CD4-positive, alpha-beta T cell (primary cell): ENCODE measurements at regions not wholly inside any gene's neighbourhood (a gene's known extent, or its start where the extent isn't known, plus 50 kb on each side); places are given as distances from the start of the nearest gene placed in this dataset.

ENCODE experiments used
- ATAC-seq: fragments of 200-7000 bp; cut with Tn5 transposase; one replicate; pipeline ENCODE4 v1.10.0; 2022; ENCODE audit warnings: mild to moderate bottlenecking; ENCODE audit not compliant: poor library complexity
- CTCF ChIA-PET: fragments of 350-600 bp; sonication (Branson Sonifier 250); formaldehyde crosslinking; loops from one replicate; lab custom pipeline; 2021; ENCODE audit warnings: antibody characterized with exemption, inconsistent platforms; lab: Charles Lee
- POLR2A ChIA-PET: fragments of 350-600 bp; sonication (Branson Sonifier 250); formaldehyde crosslinking; loops from one replicate; lab custom pipeline; 2021; ENCODE audit warnings: antibody characterized with exemption, inconsistent platforms; lab: Charles Lee
- DNase-seq, 14 experiments: peaks; one replicate each; pipeline ENCODE4 v3.0.0-alpha.2; 2013 to 2020; ENCODE audit warnings: mixed read lengths in 2 of 14
- H3K27ac ChIP-seq, 2 donors: one replicate each; pipeline versions ENCODE4 v1.5.1 to v1.7.0; 2013; ENCODE audit warnings: low read length in 2 of 2, low read depth in 1 of 2, mild to moderate bottlenecking in 1 of 2
- H3K27me3 ChIP-seq, 2 experiments: 1 replicate in 1 of 2; 2 replicates in 1 of 2; pipeline versions ENCODE4 v1.6.1 to v1.7.0; 2013; ENCODE audit warnings: low read length in 2 of 2, control low read depth in 1 of 2, mild to moderate bottlenecking in 1 of 2, moderate library complexity in 1 of 2; ENCODE audit not compliant: insufficient read depth in 2 of 2, control insufficient read depth in 1 of 2
- H3K36me3 ChIP-seq: one replicate; pipeline ENCODE4 v1.6.1; 2013; ENCODE audit warnings: low read length, control low read depth; ENCODE audit not compliant: insufficient read depth
- H3K4me1 ChIP-seq: one replicate; pipeline ENCODE4 v1.6.1; 2013; ENCODE audit warnings: low read length, control low read depth; ENCODE audit not compliant: insufficient read depth
- H3K4me3 ChIP-seq: one replicate; pipeline ENCODE4 v1.5.1; 2013; ENCODE audit warnings: mild to moderate bottlenecking, low read length, moderate library complexity
- H3K9me3 ChIP-seq, 2 experiments: 1 replicate in 1 of 2; 2 replicates in 1 of 2; pipeline versions ENCODE4 v1.6.1 to v1.7.0; 2013; ENCODE audit warnings: low read length in 2 of 2, mild to moderate bottlenecking in 2 of 2, control low read depth in 1 of 2, moderate library complexity in 1 of 2; ENCODE audit not compliant: control insufficient read depth in 1 of 2, insufficient read depth in 1 of 2
- H3K27ac Mint-ChIP-seq: one replicate; pipeline ENCODE4 v1.8.0; 2020; ENCODE audit warnings: mixed read lengths
- H3K27me3 Mint-ChIP-seq: one replicate; pipeline ENCODE4 v1.8.0; 2021; ENCODE audit warnings: mixed read lengths
- H3K36me3 Mint-ChIP-seq: one replicate; pipeline ENCODE4 v1.8.0; 2021; ENCODE audit warnings: low read depth, mixed read lengths
- H3K4me1 Mint-ChIP-seq: one replicate; pipeline ENCODE4 v1.8.0; 2021; ENCODE audit warnings: low read depth, mixed read lengths
- H3K4me3 Mint-ChIP-seq: one replicate; pipeline ENCODE4 v1.8.0; 2020; ENCODE audit warnings: mild to moderate bottlenecking, mixed read lengths
- H3K9me3 Mint-ChIP-seq: one replicate; pipeline ENCODE4 v1.8.0; 2020; ENCODE audit warnings: mixed read lengths
- intact Hi-C, 2 experiments: fragments of 100-400 bp; cut with DNase I in 1 of 2; cut with micrococcal nuclease in 1 of 2; formaldehyde crosslinking; loops; one replicate each; pipeline versions ENCODE4 v1.15.1 to v1.9.0; 2023 to 2025; cut with DNase I, micrococcal nuclease
- TF ChIP-seq, protein P1 (sequence below): fragments of 200-600 bp; IDR thresholded peaks from one replicate; pipeline ENCODE4 v1.8.0; 2022; ENCODE audit warnings: antibody characterized with exemption, mild to moderate bottlenecking

DNA sequence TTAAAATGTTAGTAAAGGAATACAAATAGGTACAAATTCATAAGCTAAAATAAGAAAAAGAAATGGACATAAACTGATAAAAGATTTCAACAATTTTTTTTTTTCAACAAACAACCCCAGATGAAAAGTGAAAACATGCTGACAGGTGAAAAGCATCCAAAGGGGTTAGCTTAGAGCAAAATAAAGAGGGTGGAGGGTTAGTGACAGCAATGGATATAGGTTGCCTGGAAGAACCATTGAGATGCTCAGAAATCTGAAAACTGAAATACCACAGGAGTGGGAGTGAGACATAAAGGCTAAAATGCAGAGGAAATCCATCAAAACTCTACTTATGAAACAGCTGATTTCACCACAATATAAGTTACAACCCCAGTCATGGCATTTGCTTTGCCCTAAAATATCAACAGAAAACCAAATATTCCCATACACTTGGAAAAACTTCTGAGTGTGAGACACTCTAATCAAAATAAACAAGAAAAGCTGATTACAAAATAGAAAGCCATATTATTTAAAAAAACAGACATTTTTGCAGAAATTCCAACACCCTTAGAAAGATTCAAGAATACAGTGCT lies 136.3 kb upstream of the PLEKHG7 start:
- no peak for ATAC-seq
- no peak overlapping the region for H3K4me3 ChIP-seq
- ChIA-PET CTCF (interaction anchor here (6.6 kb wide), 1 partner anchor 1185 kb away, joined by 41 read pairs; no protein-coding TSS in a partner anchor), POLR2A (interaction anchor here (0.6 to 2.2 kb wide), 4 partner anchors 358 to 755 kb away, joined by 3 to 19 read pairs (median 4); partner anchors contain the start of gene BTG1)
- intact Hi-C loops: no loop called here
- no peak overlapping the region for H3K4me3 Mint-ChIP-seq
- no peaks in the 10 kb centered on the region for H3K9me3 ChIP-seq
- TF ChIP-seq, protein P1, sequence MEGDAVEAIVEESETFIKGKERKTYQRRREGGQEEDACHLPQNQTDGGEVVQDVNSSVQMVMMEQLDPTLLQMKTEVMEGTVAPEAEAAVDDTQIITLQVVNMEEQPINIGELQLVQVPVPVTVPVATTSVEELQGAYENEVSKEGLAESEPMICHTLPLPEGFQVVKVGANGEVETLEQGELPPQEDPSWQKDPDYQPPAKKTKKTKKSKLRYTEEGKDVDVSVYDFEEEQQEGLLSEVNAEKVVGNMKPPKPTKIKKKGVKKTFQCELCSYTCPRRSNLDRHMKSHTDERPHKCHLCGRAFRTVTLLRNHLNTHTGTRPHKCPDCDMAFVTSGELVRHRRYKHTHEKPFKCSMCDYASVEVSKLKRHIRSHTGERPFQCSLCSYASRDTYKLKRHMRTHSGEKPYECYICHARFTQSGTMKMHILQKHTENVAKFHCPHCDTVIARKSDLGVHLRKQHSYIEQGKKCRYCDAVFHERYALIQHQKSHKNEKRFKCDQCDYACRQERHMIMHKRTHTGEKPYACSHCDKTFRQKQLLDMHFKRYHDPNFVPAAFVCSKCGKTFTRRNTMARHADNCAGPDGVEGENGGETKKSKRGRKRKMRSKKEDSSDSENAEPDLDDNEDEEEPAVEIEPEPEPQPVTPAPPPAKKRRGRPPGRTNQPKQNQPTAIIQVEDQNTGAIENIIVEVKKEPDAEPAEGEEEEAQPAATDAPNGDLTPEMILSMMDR: no peak
- no peak for DNase-seq
- H3K27ac Mint-ChIP-seq: no peak overlapping the region
- H3K36me3 Mint-ChIP-seq: no peaks in the 10 kb centered on the region
- no peaks in the 10 kb centered on the region for H3K27me3 Mint-ChIP-seq
- no peaks in the 10 kb centered on the region for H3K4me1 ChIP-seq
- H3K36me3 ChIP-seq: no peaks in the 10 kb centered on the region
- H3K9me3 Mint-ChIP-seq: peaks cover 4% of the 10 kb centered on the region
- H3K4me1 Mint-ChIP-seq: peaks cover 10% of the 10 kb centered on the region
- H3K27me3 ChIP-seq: no peaks in the 10 kb centered on the region
- H3K27ac ChIP-seq: no peak overlapping the region

GRCh38 chr12:92563819-92564218 lies 139.0 kb upstream of the PLEKHG7 start:
- Mint-ChIP-seq H3K27ac (no peak overlapping the region), H3K27me3 (no peaks in the 10 kb centered on the region), H3K4me1 (peaks cover 14% of the 10 kb centered on the region), H3K36me3 (no peaks in the 10 kb centered on the region), H3K9me3 (peaks cover 7% of the 10 kb centered on the region), H3K4me3 (no peak overlapping the region)
- no peak overlapping the region for H3K4me3 ChIP-seq
- intact Hi-C loops: loop anchor here in 1 of 2 experiments (5.0 kb wide), 1 partner anchor 352 kb away; no protein-coding TSS in a partner anchor
- TF ChIP-seq, protein P1: no peak
- ATAC-seq: no peak
- DNase-seq: no peak
- no peak overlapping the region for H3K27ac ChIP-seq
- H3K4me1 ChIP-seq: no peaks in the 10 kb centered on the region
- CTCF ChIA-PET: interaction anchor here (0.6 to 1.0 kb wide), 2 partner anchors 86 to 225 kb away, joined by 3 read pairs; no protein-coding TSS in a partner anchor
- POLR2A ChIA-PET: interaction anchor here (0.7 to 3.2 kb wide), 4 partner anchors 31 to 422 kb away, joined by 3 to 17 read pairs (median 3); partner anchors contain the start of gene BTG1
- no peaks in the 10 kb centered on the region for H3K9me3 ChIP-seq
- no peaks in the 10 kb centered on the region for H3K27me3 ChIP-seq
- H3K36me3 ChIP-seq: no peaks in the 10 kb centered on the region

- intact Hi-C loops: loop anchor here in 1 of 2 experiments (5.0 kb wide), 1 partner anchor 350 kb away; no protein-coding TSS in a partner anchor
- H3K36me3 ChIP-seq: no peaks in the 10 kb centered on the region
- H3K27me3 ChIP-seq: no peaks in the 10 kb centered on the region
- ChIA-PET POLR2A (interaction anchor here (3.2 kb wide), 1 partner anchor 417 kb away, joined by 17 read pairs; the partner anchor contains the start of gene BTG1), CTCF (no interaction called here)
- TF ChIP-seq, protein P1: no peak
- no peak overlapping the region for H3K4me3 Mint-ChIP-seq
- DNase-seq (no peak), ATAC-seq (no peak)
- H3K27me3 Mint-ChIP-seq: no peaks in the 10 kb centered on the region
- peaks cover 7% of the 10 kb centered on the region for H3K9me3 Mint-ChIP-seq
- peaks cover 23% of the 10 kb centered on the region for H3K4me1 Mint-ChIP-seq
- no peak overlapping the region for H3K27ac ChIP-seq
- no peaks in the 10 kb centered on the region for H3K9me3 ChIP-seq
- no peaks in the 10 kb centered on the region for H3K36me3 Mint-ChIP-seq
- no peak overlapping the region for H3K4me3 ChIP-seq
- peaks cover 3% of the 10 kb centered on the region for H3K4me1 ChIP-seq
- H3K27ac Mint-ChIP-seq: no peak overlapping the region
Measured at GRCh38 chr12:92562063-92562734, 140.6 kb upstream of the PLEKHG7 start.
